Activated CD4-positive, alpha-beta memory T cell treated with anti-CD3 and anti-CD28 coated beads, Interleukin-2, amount 10 ng/mL, durations not matched to agents 7 days and 5 days (primary cell): ENCODE measurements at regions not wholly inside any gene's neighbourhood (a gene's known extent, or its start where the extent isn't known, plus 50 kb on each side); places are given as distances from the start of the nearest gene placed in this dataset.
"Not testable (repeated sequence)": the region's sequence is repeated elsewhere in the genome, so short reads cannot be mapped to it uniquely, and the experiment has no call there.

Experiments used
- CTCF ChIA-PET: fragments of 350-600 bp; sonication (Branson Sonifier 250); formaldehyde crosslinking; loops from one replicate; lab custom pipeline; 2021; ENCODE audit warnings: antibody characterized with exemption, inconsistent platforms; lab: Charles Lee
- POLR2A ChIA-PET: fragments of 350-600 bp; sonication (Branson Sonifier 250); formaldehyde crosslinking; loops from one replicate; lab custom pipeline; 2021; ENCODE audit warnings: antibody characterized with exemption; lab: Charles Lee
- DNase-seq: peaks from one replicate; pipeline ENCODE4 v3.0.0-alpha.2; 2020
- H3K27ac Mint-ChIP-seq: one replicate; pipeline ENCODE4 v1.8.0; 2021; ENCODE audit warnings: mild to moderate bottlenecking, mixed read lengths
- H3K27me3 Mint-ChIP-seq: one replicate; pipeline ENCODE4 v1.8.0; 2021; ENCODE audit warnings: mixed read lengths
- H3K36me3 Mint-ChIP-seq: one replicate; pipeline ENCODE4 v1.8.0; 2021; ENCODE audit warnings: low read depth, mixed read lengths
- H3K4me1 Mint-ChIP-seq: one replicate; pipeline ENCODE4 v1.8.0; 2021; ENCODE audit warnings: mixed read lengths
- H3K4me3 Mint-ChIP-seq: one replicate; pipeline ENCODE4 v1.8.0; 2021; ENCODE audit warnings: mild to moderate bottlenecking, mixed read lengths
- H3K9me3 Mint-ChIP-seq: one replicate; pipeline ENCODE4 v1.8.0; 2021; ENCODE audit warnings: mixed read lengths

DNA sequence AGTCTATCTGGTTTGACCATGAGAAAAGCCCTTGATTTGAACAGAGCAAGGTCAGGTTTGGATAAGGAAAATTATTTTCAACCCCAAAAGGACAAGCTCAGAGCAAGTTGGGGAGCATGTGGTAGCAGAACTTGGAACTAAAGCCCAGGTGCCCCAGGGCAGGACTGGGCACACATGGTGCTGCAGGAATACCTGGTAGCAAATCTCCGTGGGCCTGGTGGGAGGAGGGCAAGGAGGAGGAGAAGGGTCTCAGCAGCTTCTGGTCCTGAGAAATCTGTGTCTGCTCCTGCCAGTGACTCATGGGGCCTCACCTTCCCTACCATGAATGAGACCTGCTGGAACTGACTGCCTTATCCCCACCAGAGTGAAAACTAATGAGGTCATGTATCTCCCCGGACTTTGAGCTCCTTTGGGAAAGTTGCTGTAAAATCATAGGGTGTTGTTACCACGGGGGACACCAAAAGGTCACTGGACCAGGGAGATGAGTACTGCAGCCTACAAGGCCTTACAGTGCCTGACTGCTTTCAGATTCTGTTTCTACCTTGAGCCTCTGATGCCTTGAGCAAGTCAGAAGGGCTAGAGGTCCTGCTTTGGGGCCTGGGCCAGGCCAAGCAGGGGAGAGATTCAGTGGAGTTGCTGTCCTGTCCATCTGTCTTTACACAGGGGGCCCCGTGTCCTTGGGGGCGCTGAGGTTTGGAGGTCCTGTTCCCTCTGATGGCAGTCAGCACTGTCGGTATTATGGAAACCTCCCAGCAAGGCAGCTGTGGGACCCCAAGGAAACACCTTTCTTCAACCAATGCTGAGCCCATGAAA, 304.0 kb downstream of the MYCN start:
- Mint-ChIP-seq H3K4me3 (no peak overlapping the region), H3K9me3 (no peaks in the 10 kb centered on the region), H3K27ac (no peak overlapping the region), H3K27me3 (no peaks in the 10 kb centered on the region), H3K36me3 (no peaks in the 10 kb centered on the region), H3K4me1 (no peaks in the 10 kb centered on the region)
- ChIA-PET CTCF (no interaction called here), POLR2A (no interaction called here)
- no peak for DNase-seq

DNA sequence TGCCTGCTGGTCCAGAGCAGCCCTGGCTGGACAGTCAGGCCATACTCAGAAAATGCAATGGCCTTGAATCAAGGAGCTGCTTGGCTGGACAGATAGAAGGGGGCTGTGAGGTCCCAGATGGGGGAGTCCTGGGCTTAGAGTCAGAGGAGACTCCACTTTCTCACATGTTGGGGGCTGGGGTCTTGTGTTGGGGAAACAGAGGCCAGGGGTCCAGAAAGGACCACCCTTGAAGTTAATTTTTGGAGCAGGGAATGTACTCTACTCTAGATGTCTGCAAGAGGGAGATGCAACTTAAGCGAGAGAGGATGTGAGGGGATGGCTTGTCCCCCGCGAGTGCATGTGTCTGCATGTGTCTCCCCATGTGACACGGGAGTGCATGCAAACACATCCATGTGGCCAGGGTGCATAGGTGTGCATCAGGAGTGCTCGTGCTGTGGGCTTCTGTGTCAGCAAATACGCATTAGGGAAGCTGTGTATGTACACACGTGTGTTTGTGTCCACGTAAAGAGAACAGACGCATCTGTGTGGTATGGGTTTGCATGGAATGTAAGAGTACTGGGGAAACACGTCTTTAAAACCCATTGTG, 303.2 kb downstream of the MYCN start:
- no peak overlapping the region for H3K4me3 Mint-ChIP-seq
- H3K4me1 Mint-ChIP-seq: no peaks in the 10 kb centered on the region
- H3K36me3 Mint-ChIP-seq: no peaks in the 10 kb centered on the region
- DNase-seq: no peak
- H3K27ac Mint-ChIP-seq: no peak overlapping the region
- ChIA-PET CTCF (no interaction called here), POLR2A (no interaction called here)
- no peaks in the 10 kb centered on the region for H3K27me3 Mint-ChIP-seq
- no peaks in the 10 kb centered on the region for H3K9me3 Mint-ChIP-seq

DNA sequence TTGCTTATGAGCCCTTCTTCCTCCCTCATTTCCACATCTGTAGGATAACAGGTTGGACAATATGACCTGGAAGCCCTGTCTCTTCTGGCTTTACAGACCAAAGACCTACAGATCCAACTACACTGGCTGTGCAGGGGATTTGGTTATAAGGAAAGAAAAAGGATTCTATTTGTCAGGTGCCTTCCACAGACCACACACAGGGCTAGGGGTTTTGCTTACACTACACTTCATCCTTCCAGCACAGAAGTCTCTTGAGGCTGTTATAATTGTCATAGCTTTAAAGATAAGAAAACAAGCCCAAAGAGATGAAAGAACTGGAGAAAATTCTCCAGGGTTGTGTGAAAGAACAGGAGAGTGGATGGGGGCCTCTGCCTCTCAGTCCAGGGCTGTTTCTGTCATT, 302.6 kb downstream of the MYCN start:
- Mint-ChIP-seq H3K36me3 (no peaks in the 10 kb centered on the region), H3K27me3 (no peaks in the 10 kb centered on the region), H3K4me1 (no peaks in the 10 kb centered on the region), H3K9me3 (no peaks in the 10 kb centered on the region), H3K27ac (no peak overlapping the region), H3K4me3 (no peak overlapping the region)
- CTCF ChIA-PET: no interaction called here
- DNase-seq: no peak
- POLR2A ChIA-PET: no interaction called here

DNA sequence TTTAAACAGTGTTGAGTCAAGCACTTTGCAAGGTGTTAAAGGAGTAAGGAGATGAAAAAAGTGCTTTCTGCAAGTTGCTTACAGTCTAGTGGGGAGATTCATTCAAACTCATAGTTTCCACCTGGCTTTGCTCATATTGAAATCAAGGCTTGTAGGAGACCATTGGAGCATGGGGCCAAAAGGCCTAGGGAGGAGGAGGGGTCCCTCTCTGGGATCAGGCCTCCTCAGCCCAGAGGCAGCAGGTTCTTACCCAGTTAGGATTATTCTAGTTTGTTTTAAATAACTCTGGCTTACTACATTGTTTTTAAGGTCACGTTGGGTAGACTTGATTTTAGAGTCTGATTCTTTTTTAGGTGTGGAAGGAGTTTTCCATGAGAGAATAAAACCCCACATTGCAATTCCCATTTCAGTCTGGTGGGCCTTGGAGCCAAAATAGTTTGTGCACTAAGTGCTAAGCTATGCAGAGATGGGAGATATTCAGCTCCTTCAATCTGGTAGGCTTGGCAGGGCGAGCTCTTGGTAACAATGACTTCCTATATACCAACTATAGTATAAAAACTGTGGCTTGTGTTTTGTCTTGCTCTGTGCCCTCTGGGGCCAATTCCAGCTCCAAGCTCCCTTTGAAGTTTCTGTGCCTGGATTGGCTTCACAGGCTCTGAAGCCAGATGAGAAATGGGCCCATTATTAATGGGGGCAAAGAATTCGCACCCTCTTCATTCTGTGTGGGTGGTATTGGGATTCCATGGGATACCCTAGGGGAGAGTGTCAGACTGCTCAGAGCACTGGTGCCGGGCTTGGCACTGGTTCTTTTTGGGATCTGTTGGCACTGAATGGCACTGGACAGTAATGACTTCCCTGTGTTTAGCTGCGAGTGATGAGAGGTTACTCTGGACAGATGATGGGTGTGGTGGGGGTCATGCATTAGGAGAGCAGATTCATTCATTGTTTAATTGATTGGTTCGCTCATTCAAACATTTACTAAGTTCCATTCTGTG, 301.1 kb downstream of the MYCN start:
- DNase-seq: no peak
- Mint-ChIP-seq H3K9me3 (no peaks in the 10 kb centered on the region), H3K36me3 (no peaks in the 10 kb centered on the region), H3K27ac (no peak overlapping the region), H3K27me3 (no peaks in the 10 kb centered on the region), H3K4me1 (no peaks in the 10 kb centered on the region), H3K4me3 (no peak overlapping the region)
- POLR2A ChIA-PET: no interaction called here
- CTCF ChIA-PET: no interaction called here

DNA sequence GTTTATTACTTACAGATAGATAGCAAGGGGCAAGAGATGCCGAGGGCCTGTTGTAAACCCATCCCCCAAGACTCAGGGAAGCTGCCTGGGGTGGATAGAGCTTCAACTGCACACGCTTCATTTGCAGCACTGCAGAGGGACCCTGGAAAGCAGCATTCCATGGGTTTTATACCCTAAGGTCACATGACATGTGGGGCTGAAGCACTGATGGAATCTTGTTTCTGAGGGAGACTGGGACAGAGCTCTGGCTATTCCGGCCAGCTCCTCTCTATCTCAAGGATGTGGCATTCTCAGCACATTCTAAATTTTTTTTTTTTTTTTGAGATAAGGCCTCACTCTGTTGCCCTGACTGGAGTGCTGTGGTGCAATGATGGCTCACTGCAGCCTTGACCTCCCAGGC, 300.1 kb downstream of the MYCN start:
- no peak overlapping the region for H3K27ac Mint-ChIP-seq
- no peaks in the 10 kb centered on the region for H3K36me3 Mint-ChIP-seq
- H3K9me3 Mint-ChIP-seq: no peaks in the 10 kb centered on the region
- no peaks in the 10 kb centered on the region for H3K27me3 Mint-ChIP-seq
- POLR2A ChIA-PET: no interaction called here
- no peak for DNase-seq
- no peaks in the 10 kb centered on the region for H3K4me1 Mint-ChIP-seq
- no peak overlapping the region for H3K4me3 Mint-ChIP-seq
- CTCF ChIA-PET: interaction anchor here (0.7 kb wide), 1 partner anchor 66 kb away, joined by 4 read pairs; no protein-coding TSS in a partner anchor

DNA sequence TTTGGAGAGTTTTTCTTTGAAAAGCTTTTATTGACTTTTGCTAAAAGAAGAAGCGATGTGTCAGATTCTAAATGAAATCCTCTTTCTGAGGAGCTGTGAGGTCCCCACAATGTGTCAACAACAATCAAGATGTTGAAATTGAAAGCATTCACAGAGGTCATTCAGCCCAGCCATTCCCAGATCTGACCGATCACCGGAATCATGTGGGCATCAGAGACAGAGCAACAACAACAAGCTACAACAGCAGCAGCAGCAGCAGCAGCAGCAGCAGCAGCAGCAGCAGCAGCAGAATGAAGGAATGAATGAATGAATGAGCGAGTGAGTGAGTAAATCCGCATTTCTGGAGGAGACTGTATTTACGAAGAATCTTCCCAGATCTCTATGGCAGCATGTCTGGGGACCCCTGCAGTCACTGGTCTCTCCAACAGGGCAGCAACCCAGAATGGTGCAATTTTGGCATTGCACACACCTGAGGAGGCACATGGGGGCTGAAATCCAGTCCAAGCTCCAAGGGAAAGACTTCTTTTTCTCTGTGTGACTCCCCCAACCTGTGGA, 299.0 kb downstream of the MYCN start:
- DNase-seq: no peak
- no peak overlapping the region for H3K27ac Mint-ChIP-seq
- H3K36me3 Mint-ChIP-seq: no peaks in the 10 kb centered on the region
- ChIA-PET POLR2A (no interaction called here), CTCF (no interaction called here)
- no peak overlapping the region for H3K4me3 Mint-ChIP-seq
- H3K9me3 Mint-ChIP-seq: no peaks in the 10 kb centered on the region
- no peaks in the 10 kb centered on the region for H3K27me3 Mint-ChIP-seq
- H3K4me1 Mint-ChIP-seq: no peaks in the 10 kb centered on the region

DNA sequence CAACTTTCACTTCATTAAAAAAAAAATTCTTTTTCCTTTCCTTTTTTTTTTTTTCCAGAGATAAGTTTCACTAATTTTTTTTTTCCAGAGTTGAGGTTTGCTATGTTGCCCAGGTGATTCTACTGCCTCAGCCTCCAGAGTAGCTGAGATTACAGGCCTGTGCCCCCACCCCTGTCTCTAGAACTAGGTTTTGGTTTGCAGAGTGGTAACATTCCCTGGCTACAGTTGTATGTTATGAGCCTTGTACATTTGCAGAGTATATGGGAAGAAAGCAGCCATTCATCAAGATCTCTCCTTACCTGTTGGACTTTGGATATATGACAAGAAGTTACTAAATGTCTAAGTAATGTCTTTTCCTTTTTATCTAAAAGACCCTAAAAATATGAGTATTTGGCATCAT, 298.4 kb downstream of the MYCN start:
- H3K36me3 Mint-ChIP-seq: no peaks in the 10 kb centered on the region
- no peak overlapping the region for H3K27ac Mint-ChIP-seq
- H3K4me1 Mint-ChIP-seq: no peaks in the 10 kb centered on the region
- H3K9me3 Mint-ChIP-seq: no peaks in the 10 kb centered on the region
- ChIA-PET POLR2A (no interaction called here), CTCF (no interaction called here)
- H3K4me3 Mint-ChIP-seq: no peak overlapping the region
- DNase-seq: no peak
- no peaks in the 10 kb centered on the region for H3K27me3 Mint-ChIP-seq

DNA sequence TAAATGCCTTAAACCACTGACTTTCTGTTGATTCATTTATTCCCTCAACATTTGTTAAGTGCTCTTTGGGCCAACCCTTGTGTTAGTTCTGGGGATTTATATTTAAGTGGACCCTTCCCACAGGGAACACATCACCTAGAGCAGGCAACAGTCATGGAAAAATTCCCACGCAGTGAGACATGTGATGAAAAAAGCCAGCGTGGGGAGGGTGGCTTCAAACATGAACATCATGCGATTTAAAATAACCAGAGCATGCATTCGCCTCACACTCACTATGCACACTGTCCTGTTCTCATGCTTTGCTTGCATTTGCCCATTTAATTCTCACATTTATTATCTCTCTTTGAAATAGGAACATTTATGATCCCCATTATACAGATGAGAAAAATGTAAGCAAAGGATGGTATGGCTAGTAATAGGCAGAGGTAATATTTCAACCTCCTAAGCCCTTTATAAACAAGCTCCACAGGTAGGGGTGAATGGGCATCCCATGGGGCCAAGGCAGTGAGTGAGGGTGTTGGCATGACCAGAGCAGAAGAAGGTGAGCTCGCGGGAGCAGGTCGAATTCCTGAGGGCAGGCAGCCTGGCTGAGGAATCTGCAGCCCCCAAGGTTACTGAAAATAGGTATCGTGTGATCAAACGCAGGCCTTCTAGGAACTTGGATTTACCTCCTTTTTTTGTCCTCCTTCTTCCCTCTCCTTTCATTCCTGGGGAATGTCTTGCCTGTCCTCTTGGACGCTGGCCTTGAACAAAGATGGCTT, 297.8 kb downstream of the MYCN start:
- Mint-ChIP-seq H3K27ac (no peak overlapping the region), H3K9me3 (no peaks in the 10 kb centered on the region), H3K4me3 (no peak overlapping the region), H3K36me3 (no peaks in the 10 kb centered on the region), H3K27me3 (no peaks in the 10 kb centered on the region), H3K4me1 (no peaks in the 10 kb centered on the region)
- DNase-seq: no peak
- ChIA-PET POLR2A (no interaction called here), CTCF (no interaction called here)

DNA sequence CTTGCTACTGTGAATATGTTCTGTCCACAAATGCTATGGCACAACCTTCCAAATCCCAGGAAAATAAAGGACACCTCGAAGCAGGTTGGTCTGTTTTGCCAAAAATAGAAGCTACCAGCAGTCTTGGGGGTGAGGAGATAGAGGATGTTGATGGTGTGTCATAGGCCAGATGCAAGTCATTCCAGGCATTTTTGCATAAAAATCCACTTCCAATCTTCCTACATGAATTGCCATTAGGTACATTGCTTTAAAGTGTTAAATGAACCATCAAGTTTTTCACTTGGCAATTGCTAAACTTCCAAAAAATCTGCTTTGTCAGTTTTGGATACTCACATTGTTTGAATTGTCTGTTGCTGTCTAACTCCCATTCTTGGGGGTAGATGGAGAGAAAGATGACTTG, 295.4 kb downstream of the MYCN start:
- Mint-ChIP-seq H3K36me3 (no peaks in the 10 kb centered on the region), H3K4me1 (no peaks in the 10 kb centered on the region), H3K27me3 (no peaks in the 10 kb centered on the region), H3K4me3 (no peak overlapping the region), H3K9me3 (no peaks in the 10 kb centered on the region), H3K27ac (no peak overlapping the region)
- ChIA-PET POLR2A (no interaction called here), CTCF (no interaction called here)
- no peak for DNase-seq

DNA sequence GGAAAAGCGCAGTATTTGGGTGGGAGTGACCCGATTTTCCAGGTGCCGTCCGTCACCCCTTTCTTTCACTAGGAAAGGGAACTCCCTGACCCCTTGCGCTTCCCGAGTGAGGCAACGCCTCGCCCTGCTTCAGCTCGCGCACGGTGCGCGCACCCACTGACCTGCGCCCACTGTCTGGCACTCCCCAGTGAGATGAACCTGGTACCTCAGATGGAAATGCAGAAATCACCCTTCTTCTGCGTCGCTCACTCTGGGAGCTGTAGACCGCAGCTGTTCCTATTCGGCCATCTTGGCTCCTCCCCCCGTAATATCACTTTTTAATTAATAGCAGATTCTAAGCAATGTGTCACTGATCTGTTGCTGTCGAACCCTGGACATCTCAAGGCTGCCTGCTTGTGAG, 294.9 kb downstream of the MYCN start:
- POLR2A ChIA-PET, H3K4me3 Mint-ChIP-seq, DNase-seq, H3K27me3 Mint-ChIP-seq, H3K4me1 Mint-ChIP-seq, H3K9me3 Mint-ChIP-seq, H3K27ac Mint-ChIP-seq, H3K36me3 Mint-ChIP-seq, CTCF ChIA-PET: not testable (repeated sequence)

DNA sequence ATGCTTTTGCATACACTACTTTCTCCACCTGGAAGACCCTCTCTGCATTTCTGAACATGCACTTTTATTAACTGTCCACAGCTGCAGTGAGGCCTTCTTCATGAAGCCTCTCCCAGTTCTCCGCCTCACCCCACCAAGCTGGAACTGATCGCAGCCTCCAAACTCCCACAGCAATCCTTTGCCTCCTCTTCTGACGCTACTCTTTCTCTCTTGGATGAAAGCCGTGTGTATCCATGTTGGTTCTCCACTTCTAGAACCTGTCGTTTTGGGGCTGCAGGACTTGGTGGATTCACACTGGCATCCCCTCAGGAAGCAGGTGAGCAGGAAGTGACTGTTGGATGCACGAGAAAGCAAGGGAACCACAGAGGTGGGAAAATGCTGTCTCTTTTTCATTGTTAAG, 288.6 kb downstream of the MYCN start:
- Mint-ChIP-seq H3K27ac (no peak overlapping the region), H3K4me3 (no peak overlapping the region), H3K36me3 (no peaks in the 10 kb centered on the region), H3K4me1 (no peaks in the 10 kb centered on the region), H3K9me3 (no peaks in the 10 kb centered on the region), H3K27me3 (no peaks in the 10 kb centered on the region)
- CTCF ChIA-PET: no interaction called here
- no peak for DNase-seq
- POLR2A ChIA-PET: no interaction called here

DNA sequence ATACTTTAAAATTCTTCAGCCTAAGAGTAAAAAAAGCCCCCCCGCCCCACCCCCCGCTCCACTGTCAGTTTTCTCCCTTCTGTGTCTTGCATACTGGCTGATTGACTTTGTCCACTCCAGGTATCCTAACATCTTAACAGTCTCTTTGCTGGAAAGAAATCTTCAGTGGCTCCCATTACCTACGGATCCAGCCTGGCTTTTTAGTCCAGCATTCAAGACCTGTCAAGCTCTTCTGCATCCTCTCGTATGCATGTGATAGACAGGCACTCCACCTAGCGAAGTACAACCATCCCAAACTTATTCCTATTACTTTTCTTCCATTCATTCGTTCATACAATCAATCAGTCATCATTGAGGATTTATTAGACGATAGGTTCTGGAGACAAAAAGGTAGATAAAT, 288.1 kb downstream of the MYCN start:
- Mint-ChIP-seq H3K27me3 (no peaks in the 10 kb centered on the region), H3K4me3 (no peak overlapping the region), H3K36me3 (no peaks in the 10 kb centered on the region), H3K9me3 (no peaks in the 10 kb centered on the region), H3K4me1 (no peaks in the 10 kb centered on the region), H3K27ac (no peak overlapping the region)
- DNase-seq: no peak
- ChIA-PET POLR2A (no interaction called here), CTCF (no interaction called here)
